22Rv1 (cell line): ENCODE measurements at regions not wholly inside any gene's neighbourhood (a gene's known extent, or its start where the extent isn't known, plus 50 kb on each side); places are given as distances from the start of the nearest gene placed in this dataset.

Experiments
- CTCF ChIP-seq: fragments of 450-650 bp; IDR thresholded peaks from 2 replicates; pipeline ENCODE4 v1.5.1; 2017; ENCODE audit warnings: mild to moderate bottlenecking
- ZFX ChIP-seq: fragments of 450-650 bp; IDR thresholded peaks from 2 replicates; pipeline ENCODE4 v1.6.1; 2017; ENCODE audit warnings: antibody characterized with exemption, borderline replicate concordance

- TF ChIP-seq CTCF (no peak), ZFX (no peak)
Observed at GRCh38 chr6:170102038-170102437, 188.8 kb downstream of the DLL1 start.
